Panc1 (cell line): ENCODE measurements at regions not wholly inside any gene's neighbourhood (a gene's known extent, or its start where the extent isn't known, plus 50 kb on each side); places are given as distances from the start of the nearest gene placed in this dataset.

Experiments
- CTCF ChIP-seq: fragments of 450-650 bp; IDR thresholded peaks from 2 replicates; pipeline ENCODE4 v1.5.1; 2017; ENCODE audit warnings: mild to moderate bottlenecking
- POLR2AphosphoS5 ChIP-seq: IDR thresholded peaks from 2 replicates; pipeline ENCODE4 v1.6.1; 2012; ENCODE audit warnings: mild to moderate bottlenecking, low read depth, low read length, moderate library complexity

DNA sequence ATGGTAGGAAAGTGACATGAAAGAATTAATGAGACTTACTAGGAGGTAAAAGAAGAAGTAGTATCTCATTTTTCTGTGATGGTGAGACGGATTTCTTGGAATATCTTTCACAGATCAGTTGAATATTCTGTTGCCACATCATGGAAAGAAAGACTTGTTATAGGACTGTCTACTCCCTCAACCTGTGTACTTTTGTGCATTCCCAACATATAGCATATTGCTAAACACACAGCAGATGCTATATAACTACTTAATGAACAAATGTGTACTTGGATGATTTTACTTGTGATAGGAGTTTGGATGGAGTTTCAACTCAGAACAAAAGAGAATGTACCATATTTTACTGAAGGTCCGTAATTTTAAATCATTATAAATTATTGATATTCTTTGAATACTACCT lies 128.5 kb downstream of the LURAP1L start:
- TF ChIP-seq CTCF: no peak
- TF ChIP-seq POLR2AphosphoS5: no peak
